Keratinocyte (primary cell): ENCODE measurements at regions not wholly inside any gene's neighbourhood (a gene's known extent, or its start where the extent isn't known, plus 50 kb on each side); places are given as distances from the start of the nearest gene placed in this dataset.

Experiments used
- DNase-seq: peaks from one replicate; pipeline ENCODE4 v3.0.0-alpha.2; 2011; ENCODE audit warnings: low read depth, missing footprints, low spot score
- FAIRE-seq: peaks from 2 replicates; lab custom pipeline; 2011; peaks lifted over from hg19 to GRCh38; lab: Jason Lieb, UNC
- H2AFZ ChIP-seq: 2 replicates; pipeline ENCODE4 v1.6.0; 2012; ENCODE audit warnings: low read length, control low read depth, inconsistent platforms; ENCODE audit not compliant: control insufficient read depth
- H3K27ac ChIP-seq: 2 replicates; pipeline ENCODE4 v1.5.1; 2011; ENCODE audit warnings: low read length; ENCODE audit not compliant: control insufficient read depth, insufficient read depth
- H3K27me3 ChIP-seq: 3 replicates; pipeline ENCODE4 v1.6.0; 2011; ENCODE audit warnings: low read length; ENCODE audit not compliant: control insufficient read depth, insufficient read depth; ENCODE audit errors: extremely low read depth
- H3K36me3 ChIP-seq, 2 experiments: 2 replicates in 1 of 2; 3 replicates in 1 of 2; pipeline ENCODE4 v1.5.1; 2011; ENCODE audit warnings: low read length in 2 of 2, mild to moderate bottlenecking in 1 of 2; ENCODE audit not compliant: control insufficient read depth in 2 of 2, insufficient read depth in 2 of 2; ENCODE audit errors: extremely low read depth in 1 of 2
- H3K4me1 ChIP-seq: 3 replicates; pipeline ENCODE4 v1.5.1; 2011; ENCODE audit warnings: low read length; ENCODE audit not compliant: control insufficient read depth, insufficient read depth; ENCODE audit errors: extremely low read depth
- H3K4me2 ChIP-seq: 3 replicates; pipeline ENCODE4 v1.6.0; 2011; ENCODE audit warnings: low read depth, low read length; ENCODE audit not compliant: control insufficient read depth, insufficient read depth; ENCODE audit errors: extremely low read depth
- H3K4me3 ChIP-seq, 3 experiments: fragments of 200-600 bp in 1 of 3; sonication (generic) in 1 of 3; 2 replicates in 2 of 3; 3 replicates in 1 of 3; pipeline ENCODE4 v1.5.1; 2011 to 2016; ENCODE audit warnings: low read length in 3 of 3, mild to moderate bottlenecking in 3 of 3, control low read depth in 2 of 3, inconsistent platforms in 1 of 3, low read depth in 1 of 3, mixed read lengths in 1 of 3, mixed run types in 1 of 3, moderate library complexity in 1 of 3; ENCODE audit not compliant: control insufficient read depth in 2 of 3, insufficient read depth in 2 of 3; ENCODE audit errors: extremely low read depth in 1 of 3
- H3K79me2 ChIP-seq: 2 replicates; pipeline ENCODE4 v1.6.0; 2012; ENCODE audit warnings: low read length; ENCODE audit not compliant: control insufficient read depth, insufficient read depth
- H3K9ac ChIP-seq: 3 replicates; pipeline ENCODE4 v1.6.0; 2011; ENCODE audit warnings: low read length; ENCODE audit not compliant: control insufficient read depth, insufficient read depth; ENCODE audit errors: extremely low read depth
- H3K9me1 ChIP-seq: 3 replicates; pipeline ENCODE4 v1.6.0; 2011; ENCODE audit warnings: low read length; ENCODE audit not compliant: control insufficient read depth, insufficient read depth; ENCODE audit errors: extremely low read depth
- H3K9me3 ChIP-seq: 2 replicates; pipeline ENCODE4 v1.5.1; 2012; ENCODE audit warnings: low read depth, low read length; ENCODE audit not compliant: control insufficient read depth
- H4K20me1 ChIP-seq: 3 replicates; pipeline ENCODE4 v1.6.0; 2011; ENCODE audit warnings: low read length; ENCODE audit not compliant: control insufficient read depth, insufficient read depth; ENCODE audit errors: extremely low read depth
- EZH2 ChIP-seq: IDR thresholded peaks from one replicate; pipeline ENCODE4 v1.6.1; 2012; ENCODE audit warnings: inconsistent platforms, mild to moderate bottlenecking, low read length, moderate library complexity
- dilution Hi-C: fragments of 300-500 bp; cut with MboI; formaldehyde crosslinking; loops from one replicate; pipeline ENCODE4 v1.7.0; 2020; ENCODE audit warnings: low sequenced_read_pairs; ENCODE audit not compliant: extremely low pct_ligation_motif_present
- TF ChIP-seq, protein P1 (sequence below), 3 experiments: IDR thresholded peaks in 1 of 3; conservative IDR thresholded peaks in 1 of 3; optimal IDR thresholded peaks in 1 of 3; 2 replicates in 2 of 3; 3 replicates in 1 of 3; pipeline versions ENCODE3 to v1.5.1; 2011; ENCODE audit warnings: low read length in 3 of 3, mild to moderate bottlenecking in 3 of 3, moderate library complexity in 2 of 3, control low read depth in 1 of 3, inconsistent platforms in 1 of 3; ENCODE audit not compliant: insufficient read depth in 2 of 3; ENCODE audit errors: extremely low read depth in 1 of 3

DNA sequence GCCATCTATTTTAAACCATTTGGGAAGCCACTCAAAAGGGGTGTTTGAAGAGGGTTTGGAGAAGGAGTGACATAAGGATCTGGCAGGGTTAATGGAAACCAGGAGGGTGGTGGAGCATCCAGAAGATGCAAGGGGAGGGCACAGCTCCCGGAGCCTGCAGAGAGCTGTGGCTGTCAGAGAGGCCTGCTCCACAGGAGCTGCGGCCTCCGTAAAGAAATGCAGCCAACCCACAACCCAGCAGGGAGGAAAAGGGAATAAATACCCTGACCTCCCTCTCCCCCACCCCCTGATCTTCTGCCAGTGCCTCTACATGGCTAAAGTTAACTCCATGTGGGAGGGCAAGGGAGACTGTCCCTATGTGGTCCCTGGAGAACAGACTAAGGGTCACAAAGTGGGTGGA lies 567.1 kb upstream of the POU3F3 start:
- no peak overlapping the region for H3K9ac ChIP-seq
- no peaks in the 10 kb centered on the region for H3K36me3 ChIP-seq
- H3K4me1 ChIP-seq, result no peaks in the 10 kb centered on the region
- DNase-seq, result no peak
- dilution Hi-C loops, result no loop called here
- no peaks in the 10 kb centered on the region for H3K27me3 ChIP-seq
- no peak overlapping the region for H3K27ac ChIP-seq
- H4K20me1 ChIP-seq, result no peaks in the 10 kb centered on the region
- no peaks in the 10 kb centered on the region for H3K79me2 ChIP-seq
- no peak overlapping the region for H2AFZ ChIP-seq
- H3K9me1 ChIP-seq, result no peaks in the 10 kb centered on the region
- no peak for TF ChIP-seq EZH2
- TF ChIP-seq, protein P1, sequence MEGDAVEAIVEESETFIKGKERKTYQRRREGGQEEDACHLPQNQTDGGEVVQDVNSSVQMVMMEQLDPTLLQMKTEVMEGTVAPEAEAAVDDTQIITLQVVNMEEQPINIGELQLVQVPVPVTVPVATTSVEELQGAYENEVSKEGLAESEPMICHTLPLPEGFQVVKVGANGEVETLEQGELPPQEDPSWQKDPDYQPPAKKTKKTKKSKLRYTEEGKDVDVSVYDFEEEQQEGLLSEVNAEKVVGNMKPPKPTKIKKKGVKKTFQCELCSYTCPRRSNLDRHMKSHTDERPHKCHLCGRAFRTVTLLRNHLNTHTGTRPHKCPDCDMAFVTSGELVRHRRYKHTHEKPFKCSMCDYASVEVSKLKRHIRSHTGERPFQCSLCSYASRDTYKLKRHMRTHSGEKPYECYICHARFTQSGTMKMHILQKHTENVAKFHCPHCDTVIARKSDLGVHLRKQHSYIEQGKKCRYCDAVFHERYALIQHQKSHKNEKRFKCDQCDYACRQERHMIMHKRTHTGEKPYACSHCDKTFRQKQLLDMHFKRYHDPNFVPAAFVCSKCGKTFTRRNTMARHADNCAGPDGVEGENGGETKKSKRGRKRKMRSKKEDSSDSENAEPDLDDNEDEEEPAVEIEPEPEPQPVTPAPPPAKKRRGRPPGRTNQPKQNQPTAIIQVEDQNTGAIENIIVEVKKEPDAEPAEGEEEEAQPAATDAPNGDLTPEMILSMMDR (optimal IDR thresholded peaks at IDR 0.05 in 1 of 3, IDR thresholded peaks at IDR 0.05 in 1 of 3, conservative IDR thresholded peaks at IDR 0.05 in 1 of 3; ENCODE audit: extremely low read depth in 1 of 3, insufficient read depth in 2 of 3, low read length in 3 of 3), result no peak
- no peak for FAIRE-seq
- H3K4me3 ChIP-seq, result no peak overlapping the region
- H3K9me3 ChIP-seq, result no peaks in the 10 kb centered on the region
- H3K4me2 ChIP-seq, result no peak overlapping the region

- no peaks in the 10 kb centered on the region for H3K4me1 ChIP-seq
- no peak overlapping the region for H3K4me2 ChIP-seq
- no peak overlapping the region for H3K9ac ChIP-seq
- no peak overlapping the region for H3K4me3 ChIP-seq
- no peaks in the 10 kb centered on the region for H3K9me3 ChIP-seq
- H3K27me3 ChIP-seq, result no peaks in the 10 kb centered on the region
- H3K9me1 ChIP-seq, result no peaks in the 10 kb centered on the region
- FAIRE-seq (no peak), DNase-seq (no peak)
- no peaks in the 10 kb centered on the region for H3K79me2 ChIP-seq
- no peaks in the 10 kb centered on the region for H3K36me3 ChIP-seq
- dilution Hi-C loops, result no loop called here
- H2AFZ ChIP-seq, result no peak overlapping the region
- no peak for TF ChIP-seq EZH2
- TF ChIP-seq, protein P1 (optimal IDR thresholded peaks at IDR 0.05 in 1 of 3, IDR thresholded peaks at IDR 0.05 in 1 of 3, conservative IDR thresholded peaks at IDR 0.05 in 1 of 3; ENCODE audit: extremely low read depth in 1 of 3, insufficient read depth in 2 of 3, low read length in 3 of 3), result no peak
- no peak overlapping the region for H3K27ac ChIP-seq
- H4K20me1 ChIP-seq, result no peaks in the 10 kb centered on the region
These were observed 564.0 kb upstream of the POU3F3 start for GRCh38 chr2:104289651-104290565.
